GM18502 (cell line): ENCODE measurements at regions not wholly inside any gene's neighbourhood (a gene's known extent, or its start where the extent isn't known, plus 50 kb on each side); places are given as distances from the start of the nearest gene placed in this dataset.

Source experiments
- ATAC-seq: cut with Tn5 transposase; IDR thresholded peaks from one replicate; pipeline ENCODE4 v1.9.1; 2021; ENCODE audit warnings: mild to moderate bottlenecking; ENCODE audit not compliant: unreplicated experiment, poor library complexity

DNA sequence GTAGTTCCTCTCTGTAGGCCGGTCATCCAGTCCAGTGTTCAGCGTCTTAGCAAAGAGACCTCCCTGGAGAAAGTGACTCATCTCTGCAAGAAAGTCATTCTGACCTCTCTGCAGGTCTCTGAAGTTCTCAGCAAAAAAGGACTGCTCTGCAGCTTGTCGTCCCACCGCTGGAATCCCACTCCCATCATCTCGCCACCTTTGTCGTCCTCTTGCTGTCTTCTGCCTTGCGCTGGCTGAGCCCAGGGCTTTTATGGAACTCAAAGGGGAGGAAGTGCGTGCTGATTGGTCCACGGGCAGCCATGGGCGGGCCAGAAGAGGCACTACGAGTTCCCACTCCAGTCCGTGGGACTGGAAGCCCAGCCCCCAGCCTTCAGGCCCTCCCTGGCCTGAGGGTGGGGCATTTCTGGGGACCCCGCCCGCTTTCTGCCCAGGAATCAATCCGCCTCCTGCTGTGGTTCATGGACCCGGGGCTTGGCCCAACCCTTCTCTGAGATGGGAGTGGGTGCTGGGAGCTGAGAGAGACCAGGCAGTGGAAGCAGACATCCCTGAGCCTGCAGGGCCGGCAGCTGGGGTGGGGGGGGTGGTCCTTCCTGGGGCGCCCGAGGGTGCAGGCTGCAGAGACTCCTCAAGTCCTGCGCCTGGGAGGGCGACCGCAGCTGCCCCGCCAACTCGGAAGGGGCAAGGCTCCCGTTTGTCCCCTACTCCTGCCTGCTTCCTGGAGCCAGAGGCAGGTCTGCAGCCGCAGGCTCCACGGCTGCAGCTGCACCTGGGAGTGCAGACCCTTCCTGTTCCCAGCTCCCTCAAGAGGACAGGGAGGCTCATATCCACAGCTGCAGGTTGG lies 660.7 kb upstream of the RAB6C start:
- no peak for ATAC-seq

DNA sequence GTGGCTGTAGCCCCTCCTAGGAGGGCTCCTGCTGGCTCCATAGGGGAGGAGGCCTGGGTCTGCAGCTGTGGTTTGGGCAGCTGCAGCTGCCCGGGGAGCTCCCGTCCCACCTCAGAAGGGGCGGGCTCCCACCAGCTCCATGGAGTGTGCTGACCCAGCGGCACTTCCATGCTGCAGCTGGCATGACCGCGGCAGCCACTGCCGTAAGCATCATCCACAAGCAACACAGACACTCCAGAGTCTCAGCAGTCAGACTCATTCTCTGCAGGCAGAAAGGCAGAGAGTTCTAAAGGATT lies 660.1 kb upstream of the RAB6C start:
- ATAC-seq = no peak

GRCh38 chr2:129320288-129320687 lies 659.2 kb upstream of the RAB6C start:
- no peak for ATAC-seq

GRCh38 chr2:129324349-129324748 lies 655.1 kb upstream of the RAB6C start:
- ATAC-seq = no peak

GRCh38 chr2:129325151-129325550 lies 654.3 kb upstream of the RAB6C start:
- ATAC-seq = no peak

- no peak for ATAC-seq
Measured at GRCh38 chr2:129329574-129329973, 649.9 kb upstream of the RAB6C start.

DNA sequence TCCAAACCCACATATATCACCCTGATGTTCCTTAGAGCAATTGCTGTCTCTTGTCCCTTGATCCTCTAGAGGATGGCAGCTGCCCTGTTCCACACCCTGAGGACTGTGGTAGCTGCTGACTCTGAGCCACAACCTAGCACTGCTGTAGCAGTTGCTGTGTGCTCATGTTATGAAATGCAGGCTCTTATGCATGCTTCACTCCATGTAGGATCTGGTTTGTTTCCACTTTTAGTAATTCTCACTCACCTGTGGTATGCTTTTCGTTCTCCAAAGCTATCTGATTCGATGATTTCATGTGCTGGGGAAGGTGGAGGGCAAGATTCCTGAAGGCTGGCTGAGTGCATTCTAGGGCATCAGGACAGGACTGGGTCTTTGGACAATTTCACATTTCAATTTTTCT lies 649.0 kb upstream of the RAB6C start:
- no peak for ATAC-seq

- ATAC-seq = no peak
Measured at GRCh38 chr2:129331638-129332037, 647.8 kb upstream of the RAB6C start.

- ATAC-seq = no peak
Measured at GRCh38 chr2:129334128-129334527, 645.3 kb upstream of the RAB6C start.

GRCh38 chr2:129334696-129335410 lies 644.6 kb upstream of the RAB6C start:
- ATAC-seq = no peak

GRCh38 chr2:129336276-129336675 lies 643.2 kb upstream of the RAB6C start:
- ATAC-seq = no peak

DNA sequence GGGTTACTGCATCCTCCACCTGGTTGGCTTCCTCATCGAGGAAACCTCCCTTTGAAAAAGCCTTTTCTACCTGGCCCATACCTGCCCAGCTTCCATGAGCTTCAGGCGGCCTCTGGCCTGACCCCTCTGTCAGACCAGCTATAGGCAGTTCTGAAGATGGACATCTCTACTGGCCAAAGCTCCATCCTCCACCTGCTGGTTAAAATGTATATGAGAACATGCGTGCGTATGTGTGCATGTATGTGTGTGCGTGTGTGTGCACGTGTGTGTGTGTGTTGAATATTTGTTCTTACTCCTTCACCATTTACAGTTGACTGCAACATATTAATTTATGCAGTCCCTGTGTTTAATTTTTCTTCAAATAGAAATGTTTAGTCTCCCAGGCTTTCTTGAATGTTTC lies 642.4 kb upstream of the RAB6C start:
- no peak for ATAC-seq

- ATAC-seq = no peak
Measured at GRCh38 chr2:129345540-129345939, 633.9 kb upstream of the RAB6C start.

DNA sequence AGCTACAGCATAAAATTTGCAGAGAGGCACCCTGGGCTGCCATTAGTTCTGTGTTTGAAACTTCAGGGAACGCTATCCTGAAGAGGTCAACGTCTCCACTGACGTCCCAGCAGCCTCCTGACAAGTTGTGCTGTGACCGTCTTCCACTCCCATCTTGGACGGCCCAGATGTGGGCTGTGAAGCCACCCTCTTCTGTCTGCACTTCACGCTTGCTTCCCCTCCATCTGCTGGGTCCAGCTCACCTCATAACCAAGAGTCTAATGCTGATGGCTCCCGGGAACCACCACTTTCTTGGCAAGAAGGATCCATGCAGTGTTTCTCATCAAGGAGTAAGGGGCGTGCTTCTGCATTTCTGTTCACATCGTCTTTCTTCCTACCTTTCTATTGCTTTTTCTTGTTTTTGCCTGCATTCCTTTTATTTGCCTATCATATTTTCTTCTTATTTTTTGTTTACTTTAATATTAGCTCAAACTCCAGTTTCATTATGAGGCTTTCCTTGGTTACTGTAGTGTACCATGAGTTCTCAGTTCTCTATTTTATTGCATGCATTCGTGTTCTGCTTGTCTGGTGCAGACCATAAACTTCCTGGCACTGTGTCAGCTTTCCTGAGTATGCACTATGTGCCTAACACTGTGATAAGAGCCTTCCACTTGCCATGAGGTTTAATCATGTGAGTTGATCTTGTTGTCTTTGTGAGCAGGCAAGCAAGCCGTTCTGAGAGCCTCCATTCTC lies 631.8 kb upstream of the RAB6C start:
- ATAC-seq = peak; percentile 100

- no peak for ATAC-seq
Measured at GRCh38 chr2:129354631-129355030, 624.8 kb upstream of the RAB6C start.

DNA sequence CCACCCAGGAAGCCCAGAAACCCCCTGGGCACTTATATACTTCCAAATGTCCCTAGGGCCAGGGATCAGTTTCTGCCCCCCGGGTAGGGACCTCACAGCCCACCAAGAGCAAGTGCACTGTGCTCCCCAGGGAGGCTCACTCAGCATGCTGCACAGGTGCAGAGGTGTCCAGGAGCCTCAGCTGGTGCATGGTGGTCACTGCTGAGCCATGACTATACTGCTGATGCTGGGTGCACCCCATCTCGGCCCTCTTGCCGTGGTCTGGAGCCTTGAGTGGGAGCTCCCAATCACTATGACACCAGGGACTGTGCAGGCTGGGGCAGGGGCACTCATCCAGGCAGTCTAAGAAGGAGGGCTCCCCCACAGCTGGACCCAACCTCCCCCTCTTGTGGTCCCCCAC lies 617.8 kb upstream of the RAB6C start:
- no peak for ATAC-seq

DNA sequence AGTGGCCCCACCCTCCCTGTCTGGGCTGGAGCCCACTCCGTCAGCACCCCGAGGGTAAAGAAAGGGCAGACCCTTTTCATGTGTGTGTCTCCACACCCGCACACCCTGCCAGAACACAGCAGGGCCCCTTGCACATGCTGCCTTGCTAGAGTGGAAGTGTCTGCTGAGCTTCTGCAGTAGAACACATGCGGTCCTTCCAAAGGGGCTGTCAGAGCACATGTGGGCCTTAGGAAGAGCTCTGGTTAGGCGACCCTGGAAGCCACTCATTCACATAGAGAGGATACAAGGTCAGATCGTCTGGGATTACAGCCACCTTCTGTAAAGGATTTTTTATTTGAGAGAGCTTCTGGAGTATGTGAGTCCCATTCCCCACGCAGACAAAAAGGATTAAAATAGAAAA lies 613.2 kb upstream of the RAB6C start:
- no peak for ATAC-seq

GRCh38 chr2:129367107-129367506 lies 612.4 kb upstream of the RAB6C start:
- ATAC-seq = no peak

GRCh38 chr2:129369437-129369836 lies 610.0 kb upstream of the RAB6C start:
- peak; percentile 84 for ATAC-seq

- no peak for ATAC-seq
Measured at GRCh38 chr2:129374452-129374851, 605.0 kb upstream of the RAB6C start.
